ENCODE measurements at regions not wholly inside any gene's neighbourhood (a gene's known extent, or its start where the extent isn't known, plus 50 kb on each side); places are given as distances from the start of the nearest gene placed in this dataset.
"Not testable (repeated sequence)": the region's sequence is repeated elsewhere in the genome, so short reads cannot be mapped to it uniquely, and the experiment has no call there.

DNA sequence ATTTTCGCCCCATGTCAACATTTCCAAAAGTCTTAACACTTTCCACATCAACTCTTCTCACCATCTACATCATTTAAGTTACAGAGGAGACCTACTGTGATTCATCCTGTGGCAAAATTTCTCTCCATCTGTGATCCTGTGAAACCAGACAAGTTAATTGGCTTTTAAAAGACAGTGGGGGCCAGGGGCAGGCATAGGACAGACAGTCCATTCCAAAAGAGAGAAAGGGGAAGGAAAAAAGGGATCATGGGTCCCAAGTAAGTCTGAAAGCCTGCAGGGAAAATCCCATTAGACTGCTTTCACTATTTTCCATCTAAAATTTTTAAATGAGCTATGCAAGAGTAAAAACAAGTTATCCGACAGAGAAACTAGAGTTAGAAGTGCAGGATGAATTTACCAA, 121.0 kb downstream of the MRPL57 start:
- Histone ChIP-seq H3K27ac (no peak overlapping the region), H3K36me3 (no peaks in the 10 kb centered on the region), H3K27me3 (ENCODE audit: insufficient read depth, low read depth, severe bottlenecking) (no peaks in the 10 kb centered on the region), H3K9me3 (ENCODE audit: severe bottlenecking) (no peaks in the 10 kb centered on the region), H3K4me3 (ENCODE audit: low read depth, low read length) (peak overlapping the region; percentile 84)
- no peak for DNase-seq
- TF ChIP-seq, protein P1, sequence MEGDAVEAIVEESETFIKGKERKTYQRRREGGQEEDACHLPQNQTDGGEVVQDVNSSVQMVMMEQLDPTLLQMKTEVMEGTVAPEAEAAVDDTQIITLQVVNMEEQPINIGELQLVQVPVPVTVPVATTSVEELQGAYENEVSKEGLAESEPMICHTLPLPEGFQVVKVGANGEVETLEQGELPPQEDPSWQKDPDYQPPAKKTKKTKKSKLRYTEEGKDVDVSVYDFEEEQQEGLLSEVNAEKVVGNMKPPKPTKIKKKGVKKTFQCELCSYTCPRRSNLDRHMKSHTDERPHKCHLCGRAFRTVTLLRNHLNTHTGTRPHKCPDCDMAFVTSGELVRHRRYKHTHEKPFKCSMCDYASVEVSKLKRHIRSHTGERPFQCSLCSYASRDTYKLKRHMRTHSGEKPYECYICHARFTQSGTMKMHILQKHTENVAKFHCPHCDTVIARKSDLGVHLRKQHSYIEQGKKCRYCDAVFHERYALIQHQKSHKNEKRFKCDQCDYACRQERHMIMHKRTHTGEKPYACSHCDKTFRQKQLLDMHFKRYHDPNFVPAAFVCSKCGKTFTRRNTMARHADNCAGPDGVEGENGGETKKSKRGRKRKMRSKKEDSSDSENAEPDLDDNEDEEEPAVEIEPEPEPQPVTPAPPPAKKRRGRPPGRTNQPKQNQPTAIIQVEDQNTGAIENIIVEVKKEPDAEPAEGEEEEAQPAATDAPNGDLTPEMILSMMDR (IDR thresholded peaks at IDR 0.05; ENCODE audit: low read depth, low read length), result no peak

DNA sequence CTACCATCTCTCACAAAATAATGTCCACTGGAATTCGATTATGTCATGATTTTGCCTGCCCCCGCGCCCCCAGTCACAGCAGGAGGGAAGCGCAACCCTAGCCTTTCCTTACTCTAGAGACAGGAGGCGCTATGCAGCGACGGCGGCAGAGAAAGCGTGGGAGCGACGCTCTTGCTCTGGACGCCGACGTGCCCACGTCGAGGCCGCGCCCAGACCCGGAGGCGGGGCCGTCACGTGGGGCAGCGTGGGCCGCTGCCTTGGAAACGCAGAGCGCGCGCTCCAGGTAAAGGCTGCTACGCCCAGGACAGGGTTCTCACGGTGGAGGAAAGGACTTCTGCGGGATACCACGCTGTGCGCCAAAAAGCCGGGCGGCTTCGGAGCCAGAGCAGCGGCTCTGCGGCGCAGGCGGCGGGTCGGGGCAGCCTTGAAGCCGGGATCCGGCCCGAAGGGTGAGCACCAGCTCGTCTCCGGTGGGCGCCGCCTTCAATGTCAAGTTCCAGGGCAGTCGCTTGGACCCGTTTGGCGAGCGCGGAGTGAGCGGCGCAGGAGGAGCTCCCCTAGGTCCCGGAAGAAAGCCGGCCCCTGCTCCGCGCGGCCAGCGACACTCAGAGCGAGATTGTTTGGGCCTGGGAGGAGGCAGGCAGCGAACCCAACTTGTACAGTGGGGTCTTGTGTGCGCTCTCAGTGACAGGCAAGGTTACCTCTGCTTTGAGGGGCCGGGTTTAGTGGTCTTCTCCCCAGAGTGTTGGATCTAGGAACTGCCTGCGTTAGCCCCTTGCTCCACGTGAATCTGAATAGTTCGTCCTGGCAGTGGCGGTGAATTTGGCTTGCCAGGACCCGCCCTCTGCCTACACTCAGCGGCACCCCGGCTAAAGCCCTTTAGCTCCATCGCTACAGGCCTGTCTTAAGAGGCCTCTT, 121.7 kb downstream of the MRPL57 start:
- DNase-seq, result peak; percentile 93

DNA sequence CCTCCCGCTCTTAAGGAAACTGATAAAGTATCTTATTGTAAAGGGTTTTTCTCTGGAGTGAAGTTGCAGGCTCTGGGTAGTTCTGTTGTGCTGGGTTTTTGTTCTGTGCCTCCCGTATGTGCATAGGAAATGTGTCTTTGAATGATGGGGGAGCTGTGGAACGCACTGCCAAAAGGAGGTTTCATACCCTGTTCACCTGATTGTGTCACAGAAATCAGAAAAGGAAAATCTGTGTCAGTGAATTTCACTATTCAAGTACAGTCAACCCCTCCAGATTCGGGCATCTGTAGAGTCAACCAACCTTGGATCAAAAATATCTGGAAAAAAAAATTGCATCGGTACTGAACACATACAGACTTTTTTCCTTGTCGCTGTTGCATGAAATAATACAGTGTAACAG, 127.8 kb downstream of the MRPL57 start:
- no peak for DNase-seq
- H3K36me3 ChIP-seq, result peaks cover 7% of the 10 kb centered on the region
- TF ChIP-seq, protein P1 (IDR thresholded peaks at IDR 0.05; ENCODE audit: low read depth, low read length), result no peak

More for the DNA sequence above, 121.7 kb downstream of the MRPL57 start:
- no peaks in the 10 kb centered on the region for H3K27me3 ChIP-seq (ENCODE audit: insufficient read depth, low read depth, severe bottlenecking)
- no peaks in the 10 kb centered on the region for H3K9me3 ChIP-seq (ENCODE audit: severe bottlenecking)
- H3K36me3 ChIP-seq, result peaks cover 3% of the 10 kb centered on the region
- TF ChIP-seq, protein P1 (IDR thresholded peaks at IDR 0.05; ENCODE audit: low read depth, low read length), result peak; percentile 95
- peak overlapping the region; percentile 84 for H3K4me3 ChIP-seq (ENCODE audit: low read depth, low read length)
- peak overlapping the region; percentile 11 for H3K27ac ChIP-seq

DNA sequence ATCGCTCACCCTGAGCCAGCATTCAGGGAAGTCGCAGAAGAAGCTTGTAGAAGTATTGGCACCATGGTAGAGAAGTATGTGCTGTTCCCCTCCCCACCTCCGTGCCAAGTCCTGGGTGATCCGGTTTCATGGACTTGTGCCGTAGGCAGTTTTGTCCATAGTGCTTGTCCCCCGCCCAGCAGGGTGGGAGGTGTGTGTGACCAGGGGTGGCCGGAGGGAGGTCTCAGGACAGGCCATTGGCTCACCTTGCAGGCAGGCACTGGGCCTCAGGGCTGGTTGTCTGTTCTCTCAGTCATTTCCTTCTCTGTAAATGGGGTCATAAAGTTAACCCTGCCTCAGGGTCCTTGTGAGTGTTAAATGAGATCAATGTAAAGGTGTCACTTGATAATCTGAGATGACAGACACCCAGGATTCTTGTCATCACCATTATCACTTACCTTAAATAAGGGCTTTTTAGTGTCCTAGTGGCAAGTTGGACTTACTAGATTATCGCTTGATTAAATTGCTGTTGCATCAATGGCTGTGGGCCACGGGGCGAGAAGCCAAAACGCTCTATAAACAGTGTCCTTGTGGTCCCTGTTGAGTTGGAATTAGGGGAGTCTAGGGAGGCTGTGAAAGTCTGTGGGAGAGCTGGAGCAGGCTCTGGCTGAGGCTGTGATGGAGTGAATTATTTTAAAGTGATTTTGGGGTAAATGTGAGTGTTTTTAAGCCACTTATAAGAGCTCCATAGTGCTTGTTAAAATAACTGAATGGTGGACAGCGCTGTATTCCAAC, 130.0 kb downstream of the MRPL57 start:
- not testable (repeated sequence) for DNase-seq; H3K4me3 ChIP-seq (ENCODE audit: low read depth, low read length); H3K27me3 ChIP-seq (ENCODE audit: insufficient read depth, low read depth, severe bottlenecking); H3K36me3 ChIP-seq; H3K9me3 ChIP-seq (ENCODE audit: severe bottlenecking); H3K27ac ChIP-seq

More for the DNA sequence above, 127.8 kb downstream of the MRPL57 start:
- Histone ChIP-seq H3K9me3 (ENCODE audit: severe bottlenecking) (no peaks in the 10 kb centered on the region), H3K4me3 (ENCODE audit: low read depth, low read length) (no peak overlapping the region), H3K27ac (no peak overlapping the region), H3K27me3 (ENCODE audit: insufficient read depth, low read depth, severe bottlenecking) (no peaks in the 10 kb centered on the region)

DNA sequence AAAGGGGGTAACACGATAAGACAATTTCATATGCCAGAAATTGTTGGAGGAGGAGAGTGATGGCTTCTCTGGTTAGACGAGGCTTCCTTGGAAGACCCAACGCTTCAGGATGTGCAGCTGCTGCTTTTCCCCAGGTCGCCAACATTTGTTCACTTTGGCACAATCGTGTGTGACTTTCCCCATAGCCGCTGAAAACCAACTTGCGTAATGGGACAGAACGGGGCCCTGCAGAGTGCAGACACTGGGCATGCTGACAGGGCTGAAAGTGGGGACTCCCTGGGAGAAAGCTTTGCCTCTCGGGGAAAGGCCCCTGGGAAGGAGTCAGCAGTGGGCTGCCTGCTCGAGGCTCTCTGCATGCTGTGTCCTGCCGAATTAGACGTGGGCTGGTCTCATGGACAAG, 130.7 kb downstream of the MRPL57 start:
- DNase-seq; H3K27me3 ChIP-seq (ENCODE audit: insufficient read depth, low read depth, severe bottlenecking); H3K36me3 ChIP-seq; H3K9me3 ChIP-seq (ENCODE audit: severe bottlenecking); H3K4me3 ChIP-seq (ENCODE audit: low read depth, low read length); H3K27ac ChIP-seq: not testable (repeated sequence)

DNA sequence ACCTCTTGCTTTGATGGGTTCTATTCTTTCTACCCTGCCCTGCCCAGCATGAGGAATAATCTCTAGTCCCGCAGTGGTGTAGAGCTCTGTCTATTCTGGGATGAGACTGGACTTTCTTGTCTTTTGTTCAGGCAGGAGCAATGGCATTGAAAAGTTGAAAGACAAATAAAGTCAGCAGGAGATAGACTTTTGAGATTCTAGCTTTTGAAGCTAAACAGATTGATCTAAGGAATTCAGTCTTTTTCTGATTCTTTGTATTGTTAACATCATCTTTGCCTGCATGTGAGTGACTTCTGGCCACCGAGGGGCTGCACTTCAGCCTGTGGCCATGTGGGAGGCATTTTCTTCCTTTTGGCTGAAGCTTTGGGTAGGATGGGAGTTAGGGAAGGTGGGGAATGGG, 132.4 kb downstream of the MRPL57 start:
- no peak overlapping the region for H3K4me3 ChIP-seq (ENCODE audit: low read depth, low read length)
- no peaks in the 10 kb centered on the region for H3K9me3 ChIP-seq (ENCODE audit: severe bottlenecking)
- no peak for DNase-seq
- H3K27me3 ChIP-seq (ENCODE audit: insufficient read depth, low read depth, severe bottlenecking), result no peaks in the 10 kb centered on the region
- no peak overlapping the region for H3K27ac ChIP-seq
- peaks cover 4% of the 10 kb centered on the region for H3K36me3 ChIP-seq
- TF ChIP-seq, protein P1 (IDR thresholded peaks at IDR 0.05; ENCODE audit: low read depth, low read length), result no peak

Measured in WERI-Rb-1 (cell line).